HG03442 (cell line): ENCODE measurements at regions not wholly inside any gene's neighbourhood (a gene's known extent, or its start where the extent isn't known, plus 50 kb on each side); places are given as distances from the start of the nearest gene placed in this dataset.
"Not testable (repeated sequence)": the region's sequence is repeated elsewhere in the genome, so short reads cannot be mapped to it uniquely, and the experiment has no call there.

Source experiments
- ATAC-seq: cut with Tn5 transposase; IDR thresholded peaks from one replicate; pipeline ENCODE4 v1.9.1; 2021; ENCODE audit warnings: mild to moderate bottlenecking, moderate library complexity; ENCODE audit not compliant: unreplicated experiment

DNA sequence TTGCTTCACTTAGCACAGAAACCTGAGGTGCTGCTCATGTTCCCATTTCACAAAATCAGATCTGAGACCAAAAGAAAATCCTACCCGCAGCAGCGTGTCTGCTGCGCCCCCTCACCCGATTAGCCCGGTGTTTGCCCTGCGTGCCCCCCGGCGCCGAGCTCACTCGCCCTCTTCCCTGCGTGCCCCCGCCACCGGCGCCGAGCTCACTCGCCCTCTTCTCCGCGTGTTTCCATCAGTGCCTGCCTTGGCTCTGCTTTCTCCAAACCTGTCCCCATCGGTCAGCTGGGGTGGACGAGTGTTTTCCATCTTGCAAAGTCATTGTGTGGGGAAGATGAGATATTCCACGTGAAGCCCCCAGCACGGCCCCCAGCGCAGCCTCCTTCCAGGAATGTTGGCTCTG is 225.3 kb upstream of the PITRM1 start:
- ATAC-seq = no peak

DNA sequence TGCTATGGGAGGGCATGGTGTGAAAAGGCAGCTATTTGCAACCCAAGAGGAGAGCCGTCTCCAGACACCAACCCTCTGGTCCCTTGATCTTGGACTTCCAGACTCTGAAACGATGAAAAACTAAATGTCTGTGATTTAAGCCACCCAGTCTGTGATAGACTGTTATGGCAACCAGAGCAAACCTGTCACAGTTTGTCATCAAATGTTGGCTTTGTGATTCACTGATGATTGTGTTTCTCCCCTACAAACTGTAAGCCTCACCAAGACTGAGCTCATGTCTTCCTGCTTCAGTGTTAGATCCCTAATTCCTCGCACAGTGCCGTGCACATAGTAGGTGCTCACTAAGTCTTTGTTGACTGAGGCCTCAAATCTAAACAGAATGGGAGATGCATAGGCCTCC is 224.6 kb upstream of the PITRM1 start:
- no peak for ATAC-seq

DNA sequence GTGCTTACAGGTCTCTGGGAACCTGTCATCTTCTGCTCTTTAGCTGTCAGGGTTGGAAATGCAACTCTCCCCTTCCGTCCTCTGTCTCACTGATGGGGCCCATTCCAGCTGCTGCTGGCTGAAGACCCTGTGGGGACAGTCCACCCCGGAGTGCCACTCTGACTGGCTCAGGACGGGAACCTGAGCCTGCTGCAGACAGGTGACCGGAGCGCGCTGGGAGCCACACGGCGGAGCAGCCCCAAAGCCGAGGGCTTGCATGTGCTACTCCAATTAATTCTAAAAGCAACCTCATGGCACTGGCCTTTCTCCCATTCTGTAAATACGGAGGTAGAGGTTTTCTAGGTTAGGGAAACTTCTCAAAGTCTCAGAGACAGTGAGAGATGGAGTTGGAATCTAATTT is 223.5 kb upstream of the PITRM1 start:
- ATAC-seq = no peak

DNA sequence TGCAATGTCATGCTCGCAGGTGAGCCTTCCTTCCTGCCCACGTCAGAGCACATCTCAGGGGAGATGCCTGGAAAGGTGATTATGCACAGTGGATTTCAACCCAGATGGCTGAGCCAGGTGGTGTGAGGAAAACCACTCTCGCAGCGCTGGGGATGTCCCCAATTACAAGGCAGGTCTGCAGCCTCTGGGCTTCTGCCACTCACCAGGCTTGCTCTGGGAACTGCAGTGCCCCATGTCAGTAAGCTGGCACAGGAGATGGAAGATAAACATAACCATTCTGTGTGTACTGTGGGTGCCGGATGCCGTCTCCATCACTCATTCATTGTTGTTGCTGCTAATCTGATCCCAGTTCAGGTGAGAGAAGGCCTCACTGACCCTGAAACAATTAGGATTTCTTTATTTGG is 222.9 kb upstream of the PITRM1 start:
- ATAC-seq = no peak

DNA sequence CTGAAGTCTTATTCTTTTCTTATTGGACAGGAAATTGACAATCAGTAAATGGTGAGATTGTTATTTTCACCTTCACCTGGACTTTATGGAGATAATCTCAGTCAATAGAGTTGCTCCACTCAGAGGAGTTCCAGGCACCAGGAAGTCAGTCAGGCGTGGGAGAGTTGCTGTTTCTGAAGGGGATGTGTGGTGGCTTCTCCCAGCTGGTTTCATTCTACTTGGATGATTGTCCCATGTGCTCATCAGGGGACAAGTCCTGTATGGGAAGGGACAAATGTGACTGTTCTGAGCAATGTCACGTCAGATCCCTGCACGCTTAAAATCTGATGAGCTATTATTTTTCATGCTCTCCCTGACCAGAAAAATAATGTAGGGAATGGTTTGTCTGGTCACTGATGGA is 222.5 kb upstream of the PITRM1 start:
- no peak for ATAC-seq

DNA sequence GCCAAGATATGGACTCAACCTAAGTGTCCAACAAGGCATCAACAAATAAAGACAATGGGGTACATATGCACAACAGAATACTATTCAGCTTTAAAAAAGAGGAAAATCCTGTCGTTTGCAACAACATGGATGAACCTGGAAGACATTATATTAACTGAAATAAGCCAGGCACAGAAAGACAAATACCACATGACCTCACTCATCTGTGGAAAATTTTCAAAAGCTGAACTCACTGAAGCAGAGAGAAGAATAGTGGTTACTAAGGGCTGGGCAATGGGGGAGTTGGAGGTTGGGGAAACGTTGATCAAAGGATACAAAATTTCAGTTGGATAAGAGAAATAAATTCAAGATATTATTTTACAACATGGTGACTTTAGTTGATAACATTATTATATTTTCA is 221.4 kb upstream of the PITRM1 start:
- no peak for ATAC-seq

DNA sequence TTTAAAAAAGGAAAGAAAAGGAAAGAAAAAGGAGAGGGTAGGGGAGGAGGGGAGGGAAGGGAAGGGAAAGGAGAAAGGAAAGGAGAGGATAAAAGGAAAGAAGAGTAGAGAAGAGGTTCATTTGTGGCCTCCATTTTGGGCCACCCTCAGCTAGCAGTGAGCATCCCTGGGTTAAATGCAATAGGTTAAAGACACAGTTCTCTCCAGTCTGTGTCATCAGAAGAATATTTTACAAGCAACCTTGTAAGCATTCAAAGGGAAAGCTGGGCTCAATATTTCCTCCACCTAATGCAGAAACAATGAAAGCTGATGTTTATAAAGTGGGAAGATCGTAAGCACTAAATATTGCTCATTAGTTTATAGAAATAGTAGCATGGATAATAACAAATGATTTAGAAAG is 219.1 kb upstream of the PITRM1 start:
- ATAC-seq = no peak

DNA sequence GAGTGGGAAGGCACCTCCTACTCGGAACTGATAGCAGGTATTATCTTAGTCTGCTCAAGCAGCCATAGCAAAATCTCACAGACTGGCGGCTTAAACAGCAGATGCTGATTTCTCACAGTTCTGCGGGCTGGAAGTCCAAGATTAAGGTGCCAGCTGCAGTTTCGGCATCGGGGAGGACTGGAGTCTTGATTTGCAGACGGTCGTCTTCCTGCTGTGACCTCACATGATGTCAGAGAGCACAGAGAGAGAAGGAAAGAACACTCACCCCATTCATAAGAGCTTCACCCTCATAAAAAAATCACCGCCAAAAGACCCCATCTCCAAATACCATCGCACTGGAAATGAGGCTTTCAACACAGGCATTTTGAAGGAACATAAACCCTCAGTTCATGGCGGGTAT is 216.5 kb upstream of the PITRM1 start:
- no peak for ATAC-seq

DNA sequence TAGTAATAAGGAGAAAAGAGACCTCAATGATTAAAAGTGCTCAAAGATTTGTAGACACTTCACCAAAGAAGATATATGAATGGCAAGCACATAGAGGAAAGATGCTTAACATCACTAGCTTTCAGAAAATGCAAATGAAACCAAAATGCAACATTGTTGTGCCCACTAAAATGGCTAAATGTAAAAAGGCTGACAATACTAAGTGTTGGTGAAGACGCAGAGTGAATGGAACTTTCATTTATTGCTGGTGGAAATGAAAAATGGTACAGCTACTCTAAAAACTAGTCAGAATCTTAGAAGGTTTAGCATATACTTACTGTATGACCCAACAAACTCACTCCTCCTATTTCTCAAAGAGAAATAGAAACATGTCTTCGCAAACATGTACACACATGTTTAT is 212.9 kb upstream of the PITRM1 start:
- no peak for ATAC-seq

DNA sequence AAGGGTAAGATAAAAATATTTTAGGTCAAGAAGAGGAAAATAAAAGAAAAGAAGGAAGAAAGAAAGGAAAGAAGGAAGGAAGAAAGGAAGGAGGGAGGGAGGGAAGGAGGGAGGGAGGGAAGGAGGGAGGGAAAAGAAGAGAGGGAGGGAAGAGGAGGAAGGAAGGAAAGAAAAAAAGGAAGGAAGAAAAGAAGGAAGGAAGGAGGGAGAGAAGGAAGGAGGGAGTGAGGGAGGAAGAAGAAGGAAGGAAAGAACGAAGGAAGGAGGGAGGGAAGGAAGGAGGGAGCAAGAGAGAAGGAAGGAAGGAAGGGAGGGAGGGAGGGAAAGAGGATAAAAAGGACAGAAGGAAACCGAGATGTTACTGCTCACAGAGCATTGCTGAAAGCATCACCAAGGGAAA is 209.5 kb upstream of the PITRM1 start:
- ATAC-seq = no peak

DNA sequence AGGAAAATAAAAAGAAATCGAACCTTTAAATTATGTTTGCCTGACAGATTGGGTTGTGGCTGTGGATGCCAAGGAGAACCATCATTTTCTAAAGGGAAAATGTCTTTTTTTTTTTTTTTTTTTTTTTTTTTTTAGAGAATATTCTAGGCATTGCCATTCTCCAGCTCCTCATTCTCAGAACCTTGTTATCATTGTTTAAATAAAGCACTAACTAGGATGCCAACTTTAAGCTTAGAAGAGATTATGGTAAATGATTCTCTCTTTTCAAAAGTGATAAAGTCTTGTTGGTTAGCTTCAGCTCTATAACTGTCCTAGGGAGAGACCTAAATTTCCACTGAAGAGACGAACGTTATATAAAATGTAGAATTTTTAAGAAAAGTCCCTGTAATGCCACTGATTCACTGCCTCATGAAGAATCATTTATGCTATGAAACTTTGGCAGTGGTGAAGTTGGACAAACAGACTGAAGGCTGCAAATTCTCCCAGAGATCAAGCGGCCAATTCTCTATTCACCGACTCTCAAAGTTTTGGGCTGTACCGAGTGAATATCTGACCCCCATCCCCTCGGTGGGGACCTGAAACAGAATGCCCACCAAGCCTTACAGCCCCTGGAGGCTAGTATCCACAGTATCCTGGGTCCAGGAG is 207.9 kb upstream of the PITRM1 start:
- no peak for ATAC-seq

DNA sequence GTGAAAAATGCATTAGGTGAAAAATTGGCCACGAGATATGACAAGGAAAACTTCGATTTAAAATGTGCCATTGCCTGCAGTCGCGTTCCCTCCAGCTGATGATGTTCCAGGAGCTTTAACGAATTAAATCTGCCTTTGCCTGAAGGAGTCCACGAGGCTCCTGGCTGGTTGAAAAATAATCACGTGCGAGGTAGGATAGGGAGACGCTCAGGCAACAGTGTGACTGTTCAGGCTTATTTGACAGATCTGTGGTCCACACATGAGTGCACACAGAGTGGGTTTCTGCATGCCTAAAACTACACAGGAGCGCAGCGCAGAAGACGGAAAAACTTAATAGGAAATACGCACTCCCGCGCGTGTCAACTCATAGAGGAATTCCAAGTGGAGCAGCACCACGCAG is 204.0 kb upstream of the PITRM1 start:
- no peak for ATAC-seq

DNA sequence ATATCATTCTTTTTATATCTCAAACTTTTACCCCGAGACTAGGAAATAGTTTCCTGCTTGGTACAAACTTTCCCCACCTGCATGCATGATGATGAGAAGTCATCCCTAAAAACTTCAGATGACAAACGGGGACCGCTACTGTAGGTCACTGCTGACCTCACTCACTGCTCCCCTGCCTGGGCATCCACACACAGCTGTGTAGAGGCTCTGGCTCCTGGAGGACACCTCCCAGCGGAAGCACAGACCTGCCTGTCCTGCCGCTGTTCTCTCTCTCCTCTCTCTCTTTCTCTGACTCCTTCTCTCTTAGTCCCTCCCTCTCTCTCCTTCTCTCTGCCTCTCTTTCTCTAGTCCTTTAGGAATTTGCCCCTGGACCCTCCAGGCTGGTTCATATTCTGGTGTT is 202.9 kb upstream of the PITRM1 start:
- ATAC-seq = no peak

DNA sequence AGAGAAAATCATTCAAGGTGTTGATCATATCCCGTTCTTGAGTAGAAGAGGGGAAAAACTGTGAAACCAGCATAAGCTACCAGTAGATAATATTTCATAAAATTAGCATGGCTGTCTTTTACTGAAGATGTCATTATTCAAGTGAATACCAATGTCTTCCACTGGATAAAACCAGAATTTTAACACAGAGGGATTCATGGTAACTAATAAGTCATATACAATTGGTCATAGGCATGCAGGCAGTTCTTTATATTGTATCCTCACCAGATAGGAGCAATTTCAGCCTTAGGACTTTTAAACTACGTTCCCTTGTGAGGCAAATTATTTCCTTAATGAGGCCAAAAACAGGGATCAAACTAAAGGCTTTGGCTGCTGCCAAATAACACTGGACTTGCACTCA is 202.3 kb upstream of the PITRM1 start:
- no peak for ATAC-seq

DNA sequence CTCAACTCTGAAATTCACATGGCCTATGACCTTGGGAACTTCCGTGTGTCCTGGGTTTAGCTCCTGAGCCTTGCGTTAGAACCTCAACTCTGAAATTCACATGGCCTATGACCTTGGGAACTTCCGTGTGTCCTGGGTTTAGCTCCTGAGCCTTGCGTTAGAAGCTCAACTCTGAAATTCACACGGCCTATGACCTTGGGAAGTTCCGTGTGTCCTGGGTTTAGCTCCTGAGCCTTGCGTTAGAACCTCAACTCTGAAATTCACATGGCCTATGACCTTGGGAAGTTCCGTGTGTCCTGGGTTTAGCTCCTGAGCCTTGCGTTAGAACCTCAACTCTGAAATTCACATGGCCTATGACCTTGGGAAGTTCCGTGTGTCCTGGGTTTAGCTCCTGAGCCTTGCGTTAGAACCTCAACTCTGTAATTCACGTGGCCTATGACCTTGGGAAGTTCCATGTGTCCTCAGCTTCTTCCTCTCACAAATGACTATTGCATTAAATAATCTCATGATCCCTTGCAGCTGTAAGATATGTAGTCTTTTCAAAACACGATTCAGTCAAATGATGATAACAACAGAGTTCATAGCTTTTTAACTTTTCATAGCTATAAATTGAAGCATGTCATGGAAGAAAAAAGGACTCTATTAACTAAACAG is 200.9 kb upstream of the PITRM1 start:
- not testable (repeated sequence) for ATAC-seq

DNA sequence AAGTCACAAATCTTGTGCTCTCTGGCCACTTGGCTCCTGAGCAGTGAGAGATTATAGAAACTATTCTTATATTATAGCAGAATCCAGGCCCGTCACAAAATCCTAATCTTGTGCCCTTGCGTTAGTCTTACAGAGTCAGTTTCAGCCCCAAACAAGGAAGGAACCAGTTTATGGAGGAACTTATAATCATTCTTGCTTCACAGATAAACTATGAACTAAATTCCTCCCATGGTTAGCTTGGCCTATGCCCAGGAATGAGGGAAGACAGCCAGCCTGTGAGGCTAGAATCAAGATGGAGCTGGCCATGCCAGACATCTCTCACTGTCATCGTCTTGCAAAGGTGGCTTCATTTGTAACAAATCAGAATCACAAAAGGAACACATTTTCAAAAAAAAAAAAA is 199.7 kb upstream of the PITRM1 start:
- no peak for ATAC-seq

DNA sequence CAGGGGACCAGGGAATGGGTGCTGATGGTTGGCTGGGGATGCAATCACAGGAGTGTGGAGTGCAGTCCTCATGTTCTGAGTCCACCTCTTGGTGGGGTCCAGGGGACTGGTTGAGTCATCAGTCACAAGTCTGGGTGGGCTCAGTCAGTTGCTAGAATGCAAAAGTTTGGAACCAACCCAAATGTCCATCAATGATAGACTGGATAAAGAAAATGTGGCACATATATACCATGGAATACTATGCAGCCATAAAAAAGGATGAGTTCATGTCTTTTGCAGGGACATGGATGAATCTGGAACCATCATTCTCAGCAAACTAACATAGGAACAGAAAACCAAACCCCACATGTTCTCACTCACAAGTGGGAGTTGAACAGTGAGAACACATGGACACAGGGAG is 199.0 kb upstream of the PITRM1 start:
- ATAC-seq = not testable (repeated sequence)

DNA sequence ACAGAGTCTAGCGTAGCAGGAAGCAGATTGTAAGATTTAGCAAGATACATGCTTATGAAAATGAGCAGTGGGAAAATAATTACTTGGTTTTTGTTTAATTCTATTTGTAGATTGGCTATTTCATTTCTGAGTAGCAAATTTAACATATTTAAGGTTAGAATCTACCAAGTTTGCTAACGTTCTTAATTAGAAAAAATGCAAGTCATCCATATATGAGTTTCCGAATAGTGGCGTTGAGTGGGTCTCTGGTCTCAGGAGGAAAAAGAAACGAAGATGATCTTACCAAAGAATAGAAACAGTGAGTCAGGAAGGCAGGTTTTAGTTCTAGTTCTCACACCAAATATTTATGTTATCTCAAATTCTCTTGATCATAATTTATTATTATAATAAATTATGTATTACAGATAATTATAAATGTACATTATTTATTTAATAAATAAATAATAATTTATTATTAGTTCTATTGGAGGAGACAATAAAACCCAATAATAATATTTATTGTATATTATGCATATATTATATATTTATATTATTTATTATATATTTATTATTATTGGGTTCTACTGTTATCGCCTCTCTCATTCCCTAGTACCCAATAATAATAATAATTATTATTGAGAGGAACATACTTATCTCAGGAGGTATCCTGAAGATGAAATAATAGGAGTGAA is 194.3 kb upstream of the PITRM1 start:
- ATAC-seq = no peak

DNA sequence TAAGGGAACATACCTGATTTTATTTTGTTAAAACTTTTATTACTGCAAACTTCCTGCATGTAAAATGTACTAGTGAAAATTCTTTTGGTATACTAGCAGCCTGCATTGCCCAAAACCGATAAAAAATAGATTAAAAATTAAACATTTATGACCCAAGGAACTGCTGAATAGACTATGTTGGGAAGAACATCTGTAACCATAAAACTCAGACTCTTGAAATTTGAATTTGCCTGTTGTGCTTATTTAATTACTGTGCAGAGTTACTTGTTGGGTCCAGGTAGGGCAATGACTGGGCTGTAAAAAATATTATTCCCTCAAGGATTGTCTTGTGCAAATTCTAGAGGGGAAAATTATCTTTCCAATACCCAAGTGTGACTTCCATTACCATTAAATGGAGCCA is 193.5 kb upstream of the PITRM1 start:
- no peak for ATAC-seq

DNA sequence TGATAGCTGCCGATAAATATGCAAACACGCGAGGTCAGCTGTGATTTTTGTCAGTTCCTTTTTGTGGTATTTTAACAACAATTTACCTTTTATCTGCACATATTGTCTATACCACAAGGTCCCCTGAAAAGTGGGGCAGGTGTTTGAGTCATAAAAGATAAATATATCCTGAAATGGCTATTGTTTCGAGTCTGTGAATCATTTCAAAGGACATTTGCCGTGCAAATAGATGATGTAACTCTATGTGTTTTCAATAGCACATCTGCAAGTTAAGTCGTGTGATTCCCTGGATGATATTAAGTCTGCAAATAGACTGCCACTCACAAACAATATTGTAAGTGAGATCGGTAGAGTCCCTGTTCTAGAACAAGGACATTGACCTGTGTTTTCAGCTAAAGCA is 193.0 kb upstream of the PITRM1 start:
- no peak for ATAC-seq

DNA sequence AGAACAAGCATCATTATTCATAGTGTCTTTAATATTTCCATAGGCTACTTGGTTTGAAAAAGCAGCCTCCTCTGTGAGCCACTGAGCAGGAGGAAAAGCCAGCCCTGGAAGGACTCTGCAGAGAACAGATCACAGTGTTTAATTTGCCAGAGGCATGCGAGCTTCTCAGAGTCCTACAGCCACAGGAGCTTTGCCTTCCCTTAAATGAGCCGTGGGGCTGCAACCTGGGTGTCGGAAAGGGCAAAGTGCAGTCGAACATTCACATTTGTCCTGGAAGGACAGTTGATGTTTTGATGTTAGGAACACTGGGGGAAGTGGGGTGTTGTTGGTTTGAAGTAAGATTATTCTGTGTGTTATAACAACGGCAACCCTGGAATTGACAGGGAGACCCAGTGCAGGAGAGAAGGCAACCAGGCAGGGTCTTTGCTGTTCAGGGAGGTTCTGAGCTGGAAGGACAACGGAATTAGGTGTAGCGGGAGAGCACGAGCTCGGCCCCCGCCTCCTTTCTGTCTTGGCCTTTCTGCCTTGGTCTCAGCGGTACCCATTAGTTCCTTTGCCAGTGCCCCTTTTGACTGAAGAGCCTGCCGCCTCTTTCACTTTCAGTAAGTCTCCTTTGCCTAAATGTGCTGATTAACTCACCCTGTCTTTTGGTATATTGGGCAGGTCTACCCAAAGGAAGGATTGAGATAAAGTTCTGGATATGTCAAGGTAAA is 192.3 kb upstream of the PITRM1 start:
- no peak for ATAC-seq
